ENCODE measurements at regions not wholly inside any gene's neighbourhood (a gene's known extent, or its start where the extent isn't known, plus 50 kb on each side); places are given as distances from the start of the nearest gene placed in this dataset.

GRCh38 chr14:55976655-55977054 is 141.6 kb upstream of the PELI2 start:
- no peak overlapping the region for H3K27ac Mint-ChIP-seq
- Histone ChIP-seq H3K27me3 (ENCODE audit: control insufficient read depth, insufficient read depth, low read length, poor library complexity, severe bottlenecking) (no peaks in the 10 kb centered on the region), H3K36me3 (ENCODE audit: control insufficient read depth, insufficient read depth, low read length) (no peaks in the 10 kb centered on the region), H3K4me1 (ENCODE audit: control insufficient read depth, insufficient read depth, low read length) (no peaks in the 10 kb centered on the region), H3K9ac (ENCODE audit: extremely low read depth, low read length, poor library complexity, severe bottlenecking) (no peak overlapping the region), H3K4me3 (ENCODE audit: low read length) (no peak overlapping the region), H3K9me3 (ENCODE audit: control insufficient read depth, low read length) (no peaks in the 10 kb centered on the region), H3K27ac (ENCODE audit: low read depth, low read length) (no peak overlapping the region)
- DNase-seq = no peak
- H3K9me3 Mint-ChIP-seq = peaks cover 2% of the 10 kb centered on the region
- 75 to 93% methylated on average over 1 to 3 of the region's 3 CpGs for WGBS, 2 experiments (ENCODE audit: insufficient coverage in 1 of 2, insufficient read length in 1 of 2)
- TF ChIP-seq, protein P1, sequence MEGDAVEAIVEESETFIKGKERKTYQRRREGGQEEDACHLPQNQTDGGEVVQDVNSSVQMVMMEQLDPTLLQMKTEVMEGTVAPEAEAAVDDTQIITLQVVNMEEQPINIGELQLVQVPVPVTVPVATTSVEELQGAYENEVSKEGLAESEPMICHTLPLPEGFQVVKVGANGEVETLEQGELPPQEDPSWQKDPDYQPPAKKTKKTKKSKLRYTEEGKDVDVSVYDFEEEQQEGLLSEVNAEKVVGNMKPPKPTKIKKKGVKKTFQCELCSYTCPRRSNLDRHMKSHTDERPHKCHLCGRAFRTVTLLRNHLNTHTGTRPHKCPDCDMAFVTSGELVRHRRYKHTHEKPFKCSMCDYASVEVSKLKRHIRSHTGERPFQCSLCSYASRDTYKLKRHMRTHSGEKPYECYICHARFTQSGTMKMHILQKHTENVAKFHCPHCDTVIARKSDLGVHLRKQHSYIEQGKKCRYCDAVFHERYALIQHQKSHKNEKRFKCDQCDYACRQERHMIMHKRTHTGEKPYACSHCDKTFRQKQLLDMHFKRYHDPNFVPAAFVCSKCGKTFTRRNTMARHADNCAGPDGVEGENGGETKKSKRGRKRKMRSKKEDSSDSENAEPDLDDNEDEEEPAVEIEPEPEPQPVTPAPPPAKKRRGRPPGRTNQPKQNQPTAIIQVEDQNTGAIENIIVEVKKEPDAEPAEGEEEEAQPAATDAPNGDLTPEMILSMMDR (conservative IDR thresholded peaks at IDR 0.05) = no peak
- no peaks in the 10 kb centered on the region for H3K36me3 Mint-ChIP-seq (ENCODE audit: low read depth)
- no peaks in the 10 kb centered on the region for H3K4me1 Mint-ChIP-seq
- no peak overlapping the region for H3K4me3 Mint-ChIP-seq
- no peaks in the 10 kb centered on the region for H3K27me3 Mint-ChIP-seq (ENCODE audit: insufficient read depth)

DNA sequence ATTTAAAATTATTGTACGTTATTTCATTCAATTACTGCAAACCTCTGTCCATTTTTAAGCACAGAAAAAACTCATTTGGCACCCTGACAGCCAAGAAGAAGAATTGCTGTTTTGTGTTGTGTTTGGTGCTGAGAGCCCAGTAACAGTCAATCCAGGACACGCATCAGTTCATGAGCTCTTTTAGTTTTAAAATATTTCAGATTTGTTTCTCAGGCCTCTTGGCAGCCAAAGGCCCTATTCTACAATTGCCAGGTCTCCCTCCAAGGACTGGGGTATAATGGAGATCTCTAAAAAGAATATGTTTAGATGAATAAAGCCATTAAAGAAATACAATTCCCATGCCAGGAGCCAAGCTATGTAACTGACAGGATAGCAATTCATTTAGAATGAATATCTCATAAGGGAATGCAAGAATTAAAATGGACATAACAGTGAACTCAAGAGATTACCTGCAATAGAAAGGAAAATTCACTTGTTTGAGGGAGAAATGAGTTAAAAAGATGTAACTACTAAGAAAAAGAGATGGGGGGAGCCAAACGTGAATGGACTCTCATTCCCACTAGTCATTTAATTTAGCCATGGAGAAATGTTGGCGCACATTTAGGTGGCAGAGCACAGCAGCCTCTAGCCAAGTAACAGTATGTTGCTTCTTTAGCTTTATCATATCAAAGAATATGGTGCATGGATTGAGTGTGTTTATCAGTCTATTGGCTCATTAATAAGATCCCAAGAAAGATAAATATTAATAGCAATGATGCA is 140.6 kb upstream of the PELI2 start:
- H3K36me3 ChIP-seq (ENCODE audit: control insufficient read depth, insufficient read depth, low read length) = no peaks in the 10 kb centered on the region
- H3K36me3 Mint-ChIP-seq (ENCODE audit: low read depth) = no peaks in the 10 kb centered on the region
- no peaks in the 10 kb centered on the region for H3K27me3 Mint-ChIP-seq (ENCODE audit: insufficient read depth)
- no peaks in the 10 kb centered on the region for H3K4me1 ChIP-seq (ENCODE audit: control insufficient read depth, insufficient read depth, low read length)
- no peaks in the 10 kb centered on the region for H3K27me3 ChIP-seq (ENCODE audit: control insufficient read depth, insufficient read depth, low read length, poor library complexity, severe bottlenecking)
- 96 to 100% methylated on average over 2 to 4 of the region's 4 CpGs for WGBS, 2 experiments (ENCODE audit: insufficient coverage in 1 of 2, insufficient read length in 1 of 2)
- H3K27ac ChIP-seq (ENCODE audit: low read depth, low read length) = no peak overlapping the region
- no peak overlapping the region for H3K4me3 ChIP-seq (ENCODE audit: low read length)
- H3K9ac ChIP-seq (ENCODE audit: extremely low read depth, low read length, poor library complexity, severe bottlenecking) = no peak overlapping the region
- H3K9me3 Mint-ChIP-seq = peaks cover 2% of the 10 kb centered on the region
- H3K9me3 ChIP-seq (ENCODE audit: control insufficient read depth, low read length) = no peaks in the 10 kb centered on the region
- TF ChIP-seq, protein P1 (conservative IDR thresholded peaks at IDR 0.05) = no peak
- H3K27ac Mint-ChIP-seq = no peak overlapping the region
- H3K4me3 Mint-ChIP-seq = no peak overlapping the region
- DNase-seq = no peak
- no peaks in the 10 kb centered on the region for H3K4me1 Mint-ChIP-seq

GRCh38 chr14:55979096-55979495 is 139.1 kb upstream of the PELI2 start:
- Mint-ChIP-seq H3K27me3 (ENCODE audit: insufficient read depth) (no peaks in the 10 kb centered on the region), H3K36me3 (ENCODE audit: low read depth) (no peaks in the 10 kb centered on the region), H3K4me1 (no peaks in the 10 kb centered on the region), H3K27ac (no peak overlapping the region), H3K4me3 (no peak overlapping the region), H3K9me3 (peaks cover 2% of the 10 kb centered on the region)
- Histone ChIP-seq H3K36me3 (ENCODE audit: control insufficient read depth, insufficient read depth, low read length) (no peaks in the 10 kb centered on the region), H3K4me3 (ENCODE audit: low read length) (no peak overlapping the region), H3K9ac (ENCODE audit: extremely low read depth, low read length, poor library complexity, severe bottlenecking) (no peak overlapping the region), H3K27me3 (ENCODE audit: control insufficient read depth, insufficient read depth, low read length, poor library complexity, severe bottlenecking) (no peaks in the 10 kb centered on the region), H3K9me3 (ENCODE audit: control insufficient read depth, low read length) (no peaks in the 10 kb centered on the region), H3K27ac (ENCODE audit: low read depth, low read length) (no peak overlapping the region), H3K4me1 (ENCODE audit: control insufficient read depth, insufficient read depth, low read length) (no peaks in the 10 kb centered on the region)
- 96 to 100% methylated on average over 1 to 2 of the region's 2 CpGs for WGBS, 2 experiments (ENCODE audit: insufficient coverage in 1 of 2, insufficient read length in 1 of 2)
- TF ChIP-seq, protein P1 (conservative IDR thresholded peaks at IDR 0.05) = no peak
- DNase-seq = no peak
